GM12878 (cell line): ENCODE measurements at regions not wholly inside any gene's neighbourhood (a gene's known extent, or its start where the extent isn't known, plus 50 kb on each side); places are given as distances from the start of the nearest gene placed in this dataset.

Source experiments
- ATAC-seq: fragments of 200-7000 bp; cut with Tn5 transposase; 3 replicates; pipeline ENCODE4 v1.9.1; 2020; ENCODE audit warnings: mild to moderate bottlenecking, moderate library complexity
- BruUV-seq: library from RNA; stranded (reverse); fragments of 400-500 nt; replicated peaks from 2 replicates; lab custom pipeline; 2021; lab: Mats Ljungman, UMichigan
- CTCF ChIA-PET: fragments of 300-600 bp; sonication (Branson Sonifier 250); formaldehyde crosslinking; extraction: SDS; loops from one replicate; lab custom pipeline; 2021; ENCODE audit warnings: inconsistent platforms; lab: Yijun Ruan, JAX
- POLR2A ChIA-PET: fragments of 350-600 bp; formaldehyde crosslinking; extraction: SDS; loops from one replicate; lab custom pipeline; 2021; ENCODE audit warnings: inconsistent platforms; lab: Charles Lee
- RAD21 ChIA-PET: fragments of 300-600 bp; sonication (Branson Sonifier 250); formaldehyde crosslinking; loops from one replicate; lab custom pipeline; 2023; ENCODE audit warnings: antibody characterized with exemption; ENCODE audit not compliant: unreplicated experiment; lab: Charles Lee
- SMC1A ChIA-PET: fragments of 300-600 bp; sonication (Branson Sonifier 250); formaldehyde crosslinking; loops from one replicate; lab custom pipeline; 2023; ENCODE audit not compliant: unreplicated experiment, uncharacterized antibody; lab: Charles Lee
- DNase-seq: peaks from one replicate; pipeline ENCODE4 v3.0.0-alpha.2; 2011; ENCODE audit warnings: low read depth, low spot score
- FAIRE-seq: peaks from 3 replicates; lab custom pipeline; 2011; peaks lifted over from hg19 to GRCh38; lab: Jason Lieb, UNC
- H2AFZ ChIP-seq: 2 replicates; pipeline ENCODE4 v1.6.0; 2011; ENCODE audit warnings: low read depth, low read length, control low read depth; ENCODE audit not compliant: control insufficient read depth
- H3K27ac ChIP-seq: 2 replicates; pipeline ENCODE4 v1.5.1; 2011; ENCODE audit warnings: control low read depth; ENCODE audit not compliant: control insufficient read depth, insufficient read depth
- H3K27me3 ChIP-seq, 2 experiments: replicated peaks in 1 of 2; 2 replicates each; pipeline versions ENCODE4 v1.6.0 to v1.6.1; 2011; ENCODE audit warnings: low read length in 1 of 2; ENCODE audit not compliant: control insufficient read depth in 2 of 2, insufficient read depth in 2 of 2
- H3K36me3 ChIP-seq, 2 experiments: 2 replicates each; pipeline ENCODE4 v1.5.1; 2011; ENCODE audit warnings: low read length in 1 of 2; ENCODE audit not compliant: control insufficient read depth in 2 of 2, insufficient read depth in 2 of 2
- H3K4me1 ChIP-seq: 2 replicates; pipeline ENCODE4 v1.6.1; 2011; ENCODE audit warnings: mild to moderate bottlenecking, low read length, moderate library complexity, mixed read lengths; ENCODE audit not compliant: control insufficient read depth, insufficient read depth
- H3K4me2 ChIP-seq: 2 replicates; pipeline ENCODE4 v1.6.0; 2011; ENCODE audit warnings: control low read depth; ENCODE audit not compliant: control insufficient read depth, insufficient read depth
- H3K4me3 ChIP-seq: fragments of 200-600 bp; sonication (generic); 2 replicates; pipeline ENCODE4 v1.5.1; 2016
- H3K79me2 ChIP-seq: 2 replicates; pipeline ENCODE4 v1.6.0; 2011; ENCODE audit warnings: low read length; ENCODE audit not compliant: control insufficient read depth, insufficient read depth
- H3K9ac ChIP-seq: 2 replicates; pipeline ENCODE4 v1.8.0; 2011; ENCODE audit warnings: low read length, control low read depth, mixed read lengths; ENCODE audit not compliant: control insufficient read depth, insufficient read depth
- H3K9me3 ChIP-seq: replicated peaks from 3 replicates; pipeline ENCODE4 v1.5.1; 2011; ENCODE audit warnings: mild to moderate bottlenecking, low read length; ENCODE audit not compliant: control insufficient read depth, insufficient read depth
- H4K20me1 ChIP-seq: 2 replicates; pipeline ENCODE4 v1.6.0; 2011; ENCODE audit not compliant: control insufficient read depth, insufficient read depth
- ATF2 ChIP-seq: IDR thresholded peaks from 2 replicates; pipeline ENCODE4 v1.6.1; 2012; ENCODE audit warnings: low read length, inconsistent platforms
- CHD2 ChIP-seq: IDR thresholded peaks from 2 replicates; pipeline ENCODE4 v1.6.1; 2011; ENCODE audit warnings: low read depth, low read length, improper control_type of control experiment, borderline replicate concordance
- EED ChIP-seq: sonication (generic); IDR thresholded peaks from 2 replicates; pipeline ENCODE4 v1.6.1; 2016; ENCODE audit warnings: antibody characterized with exemption, low read depth
- ETV6 ChIP-seq, 2 experiments: fragments of 450-650 bp in 1 of 2; IDR thresholded peaks in 1 of 2; conservative IDR thresholded peaks in 1 of 2; 2 replicates each; pipeline ENCODE4 v1.6.1; 2014; ENCODE audit warnings: antibody characterized with exemption in 1 of 2, borderline replicate concordance in 1 of 2, low read depth in 1 of 2, mild to moderate bottlenecking in 1 of 2, moderate library complexity in 1 of 2
- HCFC1 ChIP-seq: fragments of 150-350 bp; IDR thresholded peaks from 2 replicates; pipeline ENCODE4 v1.6.1; 2014; ENCODE audit warnings: low read length
- IKZF1 ChIP-seq: fragments of 450-650 bp; conservative IDR thresholded peaks from 2 replicates; pipeline ENCODE4 v1.6.1; 2017; ENCODE audit warnings: antibody characterized with exemption, mild to moderate bottlenecking
- JUNB ChIP-seq: IDR thresholded peaks from 2 replicates; pipeline ENCODE4 v1.6.1; 2016; ENCODE audit warnings: antibody characterized with exemption, mild to moderate bottlenecking
- MXI1 ChIP-seq: fragments of 150-350 bp; IDR thresholded peaks from 2 replicates; pipeline ENCODE4 v1.6.1; 2011; ENCODE audit warnings: low read depth, mild to moderate bottlenecking, inconsistent platforms, low read length, improper control_type of control experiment
- NFIC ChIP-seq: IDR thresholded peaks from 2 replicates; pipeline ENCODE4 v1.6.1; 2012; ENCODE audit warnings: low read depth, mild to moderate bottlenecking, inconsistent platforms, low read length, moderate library complexity
- RAD51 ChIP-seq: fragments of 450-650 bp; IDR thresholded peaks from 2 replicates; pipeline ENCODE4 v1.6.1; 2016; ENCODE audit warnings: moderate library complexity, mild to moderate bottlenecking, inconsistent platforms
- RCOR1 ChIP-seq: conservative IDR thresholded peaks from 2 replicates; pipeline ENCODE4 v1.6.1; 2012; ENCODE audit warnings: low read depth, low read length, improper control_type of control experiment
- RUNX3 ChIP-seq: IDR thresholded peaks from 2 replicates; pipeline ENCODE4 v1.6.1; 2012; ENCODE audit warnings: low read length, inconsistent platforms
- SREBF1 ChIP-seq: IDR thresholded peaks from 2 replicates; pipeline ENCODE4 v1.6.1; 2012; ENCODE audit warnings: mild to moderate bottlenecking, low read length
- STAT1 ChIP-seq: fragments of 450-650 bp; conservative IDR thresholded peaks from 2 replicates; pipeline ENCODE4 v1.6.1; 2014; ENCODE audit warnings: antibody characterized with exemption, mild to moderate bottlenecking
- ZBTB11 ChIP-seq: fragments of 450-650 bp; formaldehyde crosslinking; IDR thresholded peaks from 2 replicates; pipeline ENCODE4 v1.5.0; 2022; ENCODE audit warnings: mild to moderate bottlenecking, missing genetic modification characterization
- WGBS: methylation state at CpG from one replicate; pipeline ENCODE4 v1.1.6; 2016; ENCODE audit warnings: low lambda C conversion rate; ENCODE audit not compliant: insufficient replicate concordance, insufficient coverage; ENCODE audit errors: missing lambda C conversion rate; 5-methylcytosine and 5-hydroxymethylcytosine counted together
- in situ Hi-C: fragments of 300-500 bp; cut with MboI; formaldehyde crosslinking; loops from 9 replicates; pipeline ENCODE4 v1.14.3; 2018; ENCODE audit warnings: mixed read lengths
- intact Hi-C: fragments of 100-400 bp; cut with micrococcal nuclease; formaldehyde crosslinking; loops from one replicate; pipeline ENCODE4 v1.14.2; 2022; ENCODE audit not compliant: unreplicated experiment

GRCh38 chr3:106204160-106204868, 335.5 kb upstream of the CBLB start (continued):
- no peak for TF ChIP-seq ZBTB11 (CRISPR knock-in tag)
- TF ChIP-seq IKZF1 = no peak
- TF ChIP-seq RAD51 = no peak
- no peak for TF ChIP-seq RCOR1
- no peak for TF ChIP-seq JUNB
- TF ChIP-seq SREBF1 = no peak
- no peak for TF ChIP-seq STAT1
- TF ChIP-seq, all 136 proteins: peak for 0

- Histone ChIP-seq H4K20me1 (no peaks in the 10 kb centered on the region), H3K4me1 (peaks cover 4% of the 10 kb centered on the region), H3K36me3 (peaks cover 0 to 3% of the 10 kb centered on the region in 2 experiments; a peak in 1 of 4 replicates), H3K4me2 (peak overlapping the region; percentile 64), H2AFZ (peak overlapping the region; percentile 72), H3K9me3 (peaks cover 6% of the 10 kb centered on the region), H3K4me3 (no peak overlapping the region), H3K9ac (no peak overlapping the region; the same call in 1 of the 2 replicates), H3K27me3 (no peaks in the 10 kb centered on the region), H3K79me2 (no peaks in the 10 kb centered on the region), H3K27ac (peak overlapping the region; percentile 43)
- BruUV-seq = no TSS peak
- in situ Hi-C loops = no loop called here
- intact Hi-C loops = loop anchor here (2.0 to 5.0 kb wide), 2 partner anchors 21 to 519 kb away; no protein-coding TSS in a partner anchor
- ChIA-PET SMC1A (interaction anchor here (0.7 to 4.6 kb wide), 13 partner anchors 9 to 403 kb away, joined by 3 to 30 read pairs (median 4); partner anchors contain the start of gene CBLB), CTCF (interaction anchor here (0.7 to 1.2 kb wide), 4 partner anchors 13 to 404 kb away, joined by 3 to 4 read pairs (median 3); no protein-coding TSS in a partner anchor), RAD21 (interaction anchor here (0.7 to 3.1 kb wide), 4 partner anchors 8 to 137 kb away, joined by 3 to 20 read pairs (median 8); no protein-coding TSS in a partner anchor), POLR2A (interaction anchor here (1.0 kb wide), 1 partner anchor 21 kb away, joined by 3 read pairs; no protein-coding TSS in a partner anchor)
- 6% methylated on average over 6 of the region's 6 CpGs for WGBS
- DNase-seq (peak; percentile 28), FAIRE-seq (no peak), ATAC-seq (peak; percentile 84)
- TF ChIP-seq JUNB = peak; percentile 19; the same call in 1 of the 2 replicates
- TF ChIP-seq ETV6 (conservative IDR thresholded peaks at IDR 0.05 in 1 of 2, IDR thresholded peaks at IDR 0.05 in 1 of 2; ENCODE audit: borderline replicate concordance in 1 of 2, low read depth in 1 of 2) = peak in 1 of 2 experiments; percentile 67; a peak in 1 of 4 replicates
- peak; percentile 66 for TF ChIP-seq NFIC
- no peak for TF ChIP-seq HCFC1
- peak; percentile 78 for TF ChIP-seq RUNX3
- 0 out of 2 replicates have a peak, but pooled peaks have one; percentile 18 for TF ChIP-seq ATF2
- TF ChIP-seq EED = 0 out of 2 replicates have a peak, but pooled peaks have one; percentile 40
- no peak for TF ChIP-seq CHD2
- TF ChIP-seq MXI1 = no peak
These were observed 337.3 kb upstream of the CBLB start for GRCh38 chr3:106206146-106206545.
